ENCODE measurements at regions not wholly inside any gene's neighbourhood (a gene's known extent, or its start where the extent isn't known, plus 50 kb on each side); places are given as distances from the start of the nearest gene placed in this dataset.

- no peak overlapping the region for H3K27ac Mint-ChIP-seq
- no peak for TF ChIP-seq CTCF (IDR thresholded peaks at IDR 0.05; ENCODE audit: unreplicated experiment)
- H3K9me3 Mint-ChIP-seq (ENCODE audit: low read depth), result no peaks in the 10 kb centered on the region
- DNase-seq (ENCODE audit: low spot score, unreplicated experiment), result no peak
- no peak overlapping the region for H3K4me3 Mint-ChIP-seq (ENCODE audit: low read depth)
- H3K36me3 Mint-ChIP-seq (ENCODE audit: insufficient read depth), result no peaks in the 10 kb centered on the region
- no peaks in the 10 kb centered on the region for H3K27me3 Mint-ChIP-seq
- H3K4me1 Mint-ChIP-seq (ENCODE audit: low read depth), result no peaks in the 10 kb centered on the region
Observed at GRCh38 chr10:53697038-53697437, 924.5 kb upstream of the MBL2 start.

GRCh38 chr10:53690524-53691240 is 918.1 kb upstream of the MBL2 start:
- Mint-ChIP-seq H3K4me3 (ENCODE audit: low read depth) (no peak overlapping the region), H3K27ac (no peak overlapping the region), H3K9me3 (ENCODE audit: low read depth) (no peaks in the 10 kb centered on the region), H3K36me3 (ENCODE audit: insufficient read depth) (no peaks in the 10 kb centered on the region), H3K4me1 (ENCODE audit: low read depth) (no peaks in the 10 kb centered on the region), H3K27me3 (no peaks in the 10 kb centered on the region)
- no peak for DNase-seq (ENCODE audit: low spot score, unreplicated experiment)
- TF ChIP-seq CTCF (IDR thresholded peaks at IDR 0.05; ENCODE audit: unreplicated experiment), result no peak

GRCh38 chr10:53687800-53688199 is 915.2 kb upstream of the MBL2 start:
- no peak for DNase-seq (ENCODE audit: low spot score, unreplicated experiment)

GRCh38 chr10:53682885-53683284 is 910.3 kb upstream of the MBL2 start:
- Mint-ChIP-seq H3K4me3 (ENCODE audit: low read depth) (no peak overlapping the region), H3K27ac (no peak overlapping the region), H3K4me1 (ENCODE audit: low read depth) (no peaks in the 10 kb centered on the region), H3K36me3 (ENCODE audit: insufficient read depth) (no peaks in the 10 kb centered on the region), H3K27me3 (no peaks in the 10 kb centered on the region), H3K9me3 (ENCODE audit: low read depth) (no peaks in the 10 kb centered on the region)
- no peak for TF ChIP-seq CTCF (IDR thresholded peaks at IDR 0.05; ENCODE audit: unreplicated experiment)
- no peak for DNase-seq (ENCODE audit: low spot score, unreplicated experiment)

More at GRCh38 chr10:53687800-53688199, 915.2 kb upstream of the MBL2 start:
- Mint-ChIP-seq H3K27me3 (no peaks in the 10 kb centered on the region), H3K9me3 (ENCODE audit: low read depth) (no peaks in the 10 kb centered on the region), H3K27ac (no peak overlapping the region), H3K4me1 (ENCODE audit: low read depth) (no peaks in the 10 kb centered on the region), H3K4me3 (ENCODE audit: low read depth) (no peak overlapping the region), H3K36me3 (ENCODE audit: insufficient read depth) (no peaks in the 10 kb centered on the region)
- no peak for TF ChIP-seq CTCF (IDR thresholded peaks at IDR 0.05; ENCODE audit: unreplicated experiment)

GRCh38 chr10:53682458-53682857 is 909.9 kb upstream of the MBL2 start:
- no peaks in the 10 kb centered on the region for H3K4me1 Mint-ChIP-seq (ENCODE audit: low read depth)
- no peaks in the 10 kb centered on the region for H3K36me3 Mint-ChIP-seq (ENCODE audit: insufficient read depth)
- TF ChIP-seq CTCF (IDR thresholded peaks at IDR 0.05; ENCODE audit: unreplicated experiment), result no peak
- H3K27ac Mint-ChIP-seq, result no peak overlapping the region
- no peaks in the 10 kb centered on the region for H3K27me3 Mint-ChIP-seq
- no peak for DNase-seq (ENCODE audit: low spot score, unreplicated experiment)
- no peak overlapping the region for H3K4me3 Mint-ChIP-seq (ENCODE audit: low read depth)
- no peaks in the 10 kb centered on the region for H3K9me3 Mint-ChIP-seq (ENCODE audit: low read depth)

All from progenitor cell of endocrine pancreas (in vitro differentiated cells).